AG09319 (cell line): ENCODE measurements at regions not wholly inside any gene's neighbourhood (a gene's known extent, or its start where the extent isn't known, plus 50 kb on each side); places are given as distances from the start of the nearest gene placed in this dataset.
"Not testable (repeated sequence)": the region's sequence is repeated elsewhere in the genome, so short reads cannot be mapped to it uniquely, and the experiment has no call there.

Experiments
- DNase-seq: peaks from one replicate; pipeline ENCODE4 v3.0.0-alpha.2; 2010; ENCODE audit warnings: low read depth; ENCODE audit errors: extremely low read depth
- CTCF ChIP-seq: IDR thresholded peaks from 2 replicates; pipeline ENCODE4 v1.5.1; 2011; ENCODE audit warnings: low read depth, mild to moderate bottlenecking, inconsistent platforms, low read length, moderate library complexity

- no peak for TF ChIP-seq CTCF
These were observed 155.6 kb downstream of the ZFP64 start for GRCh38 chr20:52035977-52036376.

GRCh38 chr20:52035498-52035897, 156.1 kb downstream of the ZFP64 start:
- no peak for TF ChIP-seq CTCF
- no peak for DNase-seq

More at GRCh38 chr20:52035977-52036376, 155.6 kb downstream of the ZFP64 start:
- DNase-seq, result no peak

GRCh38 chr20:52034581-52034980, 157.0 kb downstream of the ZFP64 start:
- TF ChIP-seq CTCF, result no peak
- no peak for DNase-seq

GRCh38 chr20:52033313-52033712, 158.3 kb downstream of the ZFP64 start:
- DNase-seq, result no peak
- TF ChIP-seq CTCF, result no peak

GRCh38 chr20:52032304-52032683, 159.3 kb downstream of the ZFP64 start:
- not testable (repeated sequence) for DNase-seq

GRCh38 chr20:52031563-52032303, 159.8 kb downstream of the ZFP64 start:
- DNase-seq, result peak; percentile 50
- no peak for TF ChIP-seq CTCF

GRCh38 chr20:52031206-52031562, 160.4 kb downstream of the ZFP64 start:
- no peak for TF ChIP-seq CTCF
- peak; percentile 19 for DNase-seq

GRCh38 chr20:52029129-52029528, 162.4 kb downstream of the ZFP64 start:
- not testable (repeated sequence) for DNase-seq

GRCh38 chr20:52025938-52026337, 165.6 kb downstream of the ZFP64 start:
- no peak for TF ChIP-seq CTCF
- DNase-seq, result no peak
